PC-3 (cell line): ENCODE measurements at regions not wholly inside any gene's neighbourhood (a gene's known extent, or its start where the extent isn't known, plus 50 kb on each side); places are given as distances from the start of the nearest gene placed in this dataset.
"Not testable (repeated sequence)": the region's sequence is repeated elsewhere in the genome, so short reads cannot be mapped to it uniquely, and the experiment has no call there.

ENCODE experiments used
- ATAC-seq: fragments of 200-7000 bp; cut with Tn5 transposase; 2 replicates; pipeline ENCODE4 v1.9.1; 2020; ENCODE audit warnings: mild to moderate bottlenecking, moderate library complexity
- BruUV-seq: library from RNA; stranded (reverse); fragments of 400-500 nt; replicated peaks from 2 replicates; lab custom pipeline; 2021; lab: Mats Ljungman, UMichigan
- CTCF ChIA-PET: fragments of 300-600 bp; sonication (Branson Sonifier 250); formaldehyde crosslinking; loops from one replicate; lab custom pipeline; 2022; ENCODE audit warnings: antibody characterized with exemption; lab: Charles Lee
- POLR2A ChIA-PET: fragments of 300-600 bp; sonication (Branson Sonifier 250); formaldehyde crosslinking; loops from one replicate; lab custom pipeline; 2022; ENCODE audit warnings: antibody characterized with exemption; ENCODE audit not compliant: unreplicated experiment; lab: Charles Lee
- DNase-seq: peaks from one replicate; pipeline ENCODE4 v3.0.0-alpha.2; 2015
- H2AFZ ChIP-seq: fragments of 300-600 bp; sonication (generic); 2 replicates; pipeline ENCODE4 v1.6.0; 2016; ENCODE audit warnings: antibody characterized with exemption, low read length
- H3F3A ChIP-seq: fragments of 300-600 bp; sonication (generic); one replicate; pipeline ENCODE4 v1.6.0; 2017; ENCODE audit warnings: antibody characterized with exemption, low read length, control low read depth, mild to moderate bottlenecking; ENCODE audit not compliant: unreplicated experiment
- H3K27ac ChIP-seq: fragments of 300-600 bp; sonication (generic); 2 replicates; pipeline ENCODE4 v1.5.1; 2016; ENCODE audit warnings: mild to moderate bottlenecking, low read length
- H3K27me3 ChIP-seq: fragments of 300-600 bp; sonication (generic); 2 replicates; pipeline ENCODE4 v1.6.1; 2016; ENCODE audit warnings: low read length, mixed read lengths
- H3K36me3 ChIP-seq: fragments of 300-600 bp; sonication (generic); 2 replicates; pipeline ENCODE4 v1.6.1; 2016; ENCODE audit warnings: low read depth, mixed run types, low read length, mixed read lengths
- H3K4me1 ChIP-seq: fragments of 300-600 bp; sonication (generic); 2 replicates; pipeline ENCODE4 v1.5.1; 2016; ENCODE audit warnings: low read length; ENCODE audit not compliant: insufficient read depth
- H3K4me2 ChIP-seq: fragments of 300-600 bp; sonication (generic); 2 replicates; pipeline ENCODE4 v1.6.0; 2016; ENCODE audit warnings: low read length
- H3K4me3 ChIP-seq: fragments of 300-600 bp; sonication (generic); 2 replicates; pipeline ENCODE4 v1.5.1; 2016; ENCODE audit warnings: mild to moderate bottlenecking, low read length, mixed read lengths
- H3K79me2 ChIP-seq: fragments of 300-600 bp; sonication (generic); 2 replicates; pipeline ENCODE4 v1.6.1; 2017; ENCODE audit warnings: low read length, mixed read lengths
- H3K9ac ChIP-seq: fragments of 300-600 bp; sonication (generic); 2 replicates; pipeline ENCODE4 v1.6.0; 2016; ENCODE audit warnings: mild to moderate bottlenecking, low read length
- H3K9me2 ChIP-seq: fragments of 300-600 bp; sonication (generic); replicated peaks from 2 replicates; pipeline ENCODE4 v1.6.1; 2016; ENCODE audit warnings: mixed run types, low read length, mixed read lengths
- H3K9me3 ChIP-seq: fragments of 300-600 bp; sonication (generic); 2 replicates; pipeline ENCODE4 v1.6.1; 2016; ENCODE audit warnings: low read length, mixed read lengths
- H4K20me1 ChIP-seq: fragments of 300-600 bp; sonication (generic); 2 replicates; pipeline ENCODE4 v1.6.1; 2016; ENCODE audit warnings: low read length, mixed read lengths
- EZH2 ChIP-seq: fragments of 300-600 bp; sonication (generic); IDR thresholded peaks from one replicate; pipeline ENCODE4 v1.6.1; 2017; ENCODE audit warnings: antibody characterized with exemption, mild to moderate bottlenecking, low read length; ENCODE audit not compliant: unreplicated experiment
- EZH2phosphoT487 ChIP-seq: fragments of 300-600 bp; sonication (generic); IDR thresholded peaks from 2 replicates; pipeline ENCODE4 v1.6.1; 2018; ENCODE audit warnings: mild to moderate bottlenecking, antibody characterized with exemption, low read length, borderline replicate concordance
- intact Hi-C: fragments of 100-400 bp; cut with micrococcal nuclease; formaldehyde crosslinking; loops from 2 replicates; pipeline ENCODE4 v1.9.0; 2023
- TF ChIP-seq, protein P1 (sequence below): fragments of 300-600 bp; sonication (generic); conservative IDR thresholded peaks from 2 replicates; pipeline ENCODE4 v1.5.1; 2017; ENCODE audit warnings: antibody characterized with exemption, low read depth, mild to moderate bottlenecking, low read length

DNA sequence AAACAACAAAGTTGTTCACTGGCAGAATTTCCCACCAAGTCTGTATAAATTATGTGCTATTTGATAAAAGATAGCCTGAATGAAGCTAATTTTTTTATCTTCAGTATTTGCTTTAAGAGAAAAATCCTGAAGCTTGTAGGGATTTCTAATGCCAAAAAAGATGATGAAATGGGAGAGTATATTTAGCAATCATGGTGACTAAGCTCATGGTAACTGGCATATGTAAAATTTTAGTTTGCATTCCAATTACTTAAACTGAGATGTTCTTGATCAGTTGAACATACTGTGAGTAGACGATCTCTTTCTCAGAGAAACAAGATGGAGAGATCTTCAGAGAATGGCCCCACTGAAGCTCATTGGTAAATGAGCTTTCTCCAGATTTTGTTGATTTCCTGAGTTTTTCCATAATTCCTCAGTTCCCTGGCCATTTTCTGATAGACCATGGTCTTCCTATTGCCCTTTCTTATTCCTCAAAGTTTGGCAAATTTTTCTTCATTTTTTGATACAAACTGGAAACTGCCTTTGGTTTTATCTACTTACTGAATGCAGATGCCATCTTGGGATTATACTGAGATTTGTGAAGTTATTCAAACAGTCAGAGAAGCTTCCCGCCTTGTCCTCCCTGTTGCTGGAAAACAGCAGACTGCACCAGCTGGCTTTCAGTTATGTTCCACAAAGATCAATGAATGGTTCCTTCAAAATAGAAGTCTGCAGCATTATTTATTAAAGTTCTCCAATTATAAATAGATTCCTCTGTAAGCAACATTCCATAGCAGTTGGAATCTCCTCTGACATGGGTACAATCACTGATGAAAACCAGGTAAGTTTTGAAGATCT is 68.3 kb upstream of the ALOX12 start:
- Histone ChIP-seq H4K20me1 (no peaks in the 10 kb centered on the region), H3K9me3 (no peaks in the 10 kb centered on the region), H2AFZ (no peak overlapping the region), H3K4me2 (no peak overlapping the region), H3K27me3 (no peaks in the 10 kb centered on the region), H3K4me3 (no peak overlapping the region), H3K27ac (no peak overlapping the region), H3K79me2 (no peaks in the 10 kb centered on the region), H3K9ac (no peak overlapping the region), H3K4me1 (no peaks in the 10 kb centered on the region), H3K9me2 (no peaks in the 10 kb centered on the region), H3K36me3 (no peaks in the 10 kb centered on the region), H3F3A (no peaks in the 10 kb centered on the region)
- CTCF ChIA-PET = no interaction called here
- TF ChIP-seq EZH2phosphoT487 (no peak), EZH2 (no peak)
- TF ChIP-seq, protein P1, sequence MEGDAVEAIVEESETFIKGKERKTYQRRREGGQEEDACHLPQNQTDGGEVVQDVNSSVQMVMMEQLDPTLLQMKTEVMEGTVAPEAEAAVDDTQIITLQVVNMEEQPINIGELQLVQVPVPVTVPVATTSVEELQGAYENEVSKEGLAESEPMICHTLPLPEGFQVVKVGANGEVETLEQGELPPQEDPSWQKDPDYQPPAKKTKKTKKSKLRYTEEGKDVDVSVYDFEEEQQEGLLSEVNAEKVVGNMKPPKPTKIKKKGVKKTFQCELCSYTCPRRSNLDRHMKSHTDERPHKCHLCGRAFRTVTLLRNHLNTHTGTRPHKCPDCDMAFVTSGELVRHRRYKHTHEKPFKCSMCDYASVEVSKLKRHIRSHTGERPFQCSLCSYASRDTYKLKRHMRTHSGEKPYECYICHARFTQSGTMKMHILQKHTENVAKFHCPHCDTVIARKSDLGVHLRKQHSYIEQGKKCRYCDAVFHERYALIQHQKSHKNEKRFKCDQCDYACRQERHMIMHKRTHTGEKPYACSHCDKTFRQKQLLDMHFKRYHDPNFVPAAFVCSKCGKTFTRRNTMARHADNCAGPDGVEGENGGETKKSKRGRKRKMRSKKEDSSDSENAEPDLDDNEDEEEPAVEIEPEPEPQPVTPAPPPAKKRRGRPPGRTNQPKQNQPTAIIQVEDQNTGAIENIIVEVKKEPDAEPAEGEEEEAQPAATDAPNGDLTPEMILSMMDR = no peak
- POLR2A ChIA-PET = interaction anchor here (0.6 kb wide), 1 partner anchor 25 kb away, joined by 3 read pairs; no protein-coding TSS in a partner anchor
- ATAC-seq (no peak), DNase-seq (peak; percentile 49)
- BruUV-seq = TSS peak; percentile 36
- intact Hi-C loops = no loop called here

DNA sequence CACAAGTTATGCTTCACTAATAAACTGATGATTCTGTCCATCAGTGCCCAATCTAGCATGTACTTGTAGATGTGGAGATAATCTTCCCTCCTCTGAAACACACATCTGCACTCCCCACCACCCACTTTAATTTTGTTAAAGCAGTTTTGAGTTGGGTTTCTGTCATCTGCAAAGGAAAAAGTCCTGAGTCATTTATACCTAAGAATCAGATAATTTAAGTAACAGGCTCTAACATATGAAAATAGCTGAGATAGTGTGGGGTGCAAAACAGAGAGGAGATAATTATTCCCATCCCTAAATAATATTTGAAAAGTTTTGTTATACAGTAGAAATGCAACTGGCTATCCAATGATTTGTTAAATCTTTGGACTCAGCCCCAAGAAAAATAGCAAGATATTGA is 67.7 kb upstream of the ALOX12 start:
- no peaks in the 10 kb centered on the region for H3K4me1 ChIP-seq
- H3K4me2 ChIP-seq = no peak overlapping the region
- no peaks in the 10 kb centered on the region for H3K9me2 ChIP-seq
- H3K4me3 ChIP-seq = no peak overlapping the region
- H3K9ac ChIP-seq = no peak overlapping the region
- no TSS peak for BruUV-seq
- no peaks in the 10 kb centered on the region for H4K20me1 ChIP-seq
- H2AFZ ChIP-seq = no peak overlapping the region
- ATAC-seq (no peak), DNase-seq (no peak)
- no peak for TF ChIP-seq EZH2
- TF ChIP-seq, protein P1 = no peak
- no peak for TF ChIP-seq EZH2phosphoT487
- H3F3A ChIP-seq = no peaks in the 10 kb centered on the region
- no peaks in the 10 kb centered on the region for H3K79me2 ChIP-seq
- no peaks in the 10 kb centered on the region for H3K9me3 ChIP-seq
- POLR2A ChIA-PET = no interaction called here
- CTCF ChIA-PET = no interaction called here
- no peaks in the 10 kb centered on the region for H3K27me3 ChIP-seq
- no peaks in the 10 kb centered on the region for H3K36me3 ChIP-seq
- no peak overlapping the region for H3K27ac ChIP-seq
- intact Hi-C loops = no loop called here

DNA sequence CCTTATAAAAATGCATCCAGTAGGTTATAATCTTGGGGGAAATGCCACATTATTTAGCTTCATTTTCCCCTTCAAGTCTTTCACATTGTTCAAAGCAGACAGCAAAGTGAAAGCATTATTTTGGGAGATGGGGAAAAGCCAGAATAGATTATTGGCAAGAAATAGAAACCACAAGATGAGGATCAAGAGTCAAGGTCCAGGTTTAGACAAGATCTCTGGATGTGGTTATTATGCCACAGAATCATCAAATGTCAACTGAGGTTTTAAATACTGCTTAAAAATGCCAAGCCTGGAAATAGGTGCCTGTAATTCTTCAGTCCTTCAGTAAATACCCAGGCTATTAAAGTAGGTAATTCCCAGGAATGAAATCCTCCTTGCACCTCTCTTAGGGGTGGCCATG is 65.1 kb upstream of the ALOX12 start:
- Histone ChIP-seq H3K4me2 (no peak overlapping the region), H3K9me2 (no peaks in the 10 kb centered on the region), H4K20me1 (no peaks in the 10 kb centered on the region), H3K4me3 (no peak overlapping the region), H3K9me3 (no peaks in the 10 kb centered on the region), H3K4me1 (no peaks in the 10 kb centered on the region), H3K27ac (no peak overlapping the region), H2AFZ (no peak overlapping the region), H3K9ac (no peak overlapping the region), H3F3A (no peaks in the 10 kb centered on the region), H3K36me3 (no peaks in the 10 kb centered on the region), H3K27me3 (no peaks in the 10 kb centered on the region), H3K79me2 (no peaks in the 10 kb centered on the region)
- DNase-seq (no peak), ATAC-seq (no peak)
- intact Hi-C loops = no loop called here
- ChIA-PET POLR2A (no interaction called here), CTCF (no interaction called here)
- TF ChIP-seq EZH2phosphoT487 = no peak
- no TSS peak for BruUV-seq

DNA sequence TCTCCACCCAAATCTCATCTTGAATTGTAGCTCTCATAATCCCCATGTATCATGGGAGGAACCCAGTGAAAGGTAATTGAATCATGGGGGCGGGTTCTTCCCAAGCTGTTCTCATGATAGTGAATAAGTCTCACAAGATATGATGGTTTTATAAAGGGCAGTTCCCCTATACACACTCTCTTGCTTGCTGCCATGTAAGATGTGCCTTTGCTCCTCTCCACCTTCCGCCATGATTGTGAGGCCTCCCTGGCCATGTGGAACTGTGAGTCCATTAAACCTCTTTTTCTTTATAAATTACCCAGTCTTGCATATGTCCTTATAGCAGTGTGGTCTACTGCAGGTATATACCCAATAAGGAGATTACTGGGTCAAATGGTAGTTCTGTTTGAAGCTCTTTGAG is 61.3 kb upstream of the ALOX12 start:
- H4K20me1 ChIP-seq, H3K9me3 ChIP-seq, H3K27me3 ChIP-seq, H2AFZ ChIP-seq, DNase-seq, intact Hi-C loops, H3K9me2 ChIP-seq, H3F3A ChIP-seq, H3K4me3 ChIP-seq, H3K36me3 ChIP-seq, H3K9ac ChIP-seq, POLR2A ChIA-PET, BruUV-seq, ATAC-seq, H3K27ac ChIP-seq, CTCF ChIA-PET, H3K4me2 ChIP-seq, H3K4me1 ChIP-seq, H3K79me2 ChIP-seq: not testable (repeated sequence)
